ENCODE measurements at regions not wholly inside any gene's neighbourhood (a gene's known extent, or its start where the extent isn't known, plus 50 kb on each side); places are given as distances from the start of the nearest gene placed in this dataset.

DNA sequence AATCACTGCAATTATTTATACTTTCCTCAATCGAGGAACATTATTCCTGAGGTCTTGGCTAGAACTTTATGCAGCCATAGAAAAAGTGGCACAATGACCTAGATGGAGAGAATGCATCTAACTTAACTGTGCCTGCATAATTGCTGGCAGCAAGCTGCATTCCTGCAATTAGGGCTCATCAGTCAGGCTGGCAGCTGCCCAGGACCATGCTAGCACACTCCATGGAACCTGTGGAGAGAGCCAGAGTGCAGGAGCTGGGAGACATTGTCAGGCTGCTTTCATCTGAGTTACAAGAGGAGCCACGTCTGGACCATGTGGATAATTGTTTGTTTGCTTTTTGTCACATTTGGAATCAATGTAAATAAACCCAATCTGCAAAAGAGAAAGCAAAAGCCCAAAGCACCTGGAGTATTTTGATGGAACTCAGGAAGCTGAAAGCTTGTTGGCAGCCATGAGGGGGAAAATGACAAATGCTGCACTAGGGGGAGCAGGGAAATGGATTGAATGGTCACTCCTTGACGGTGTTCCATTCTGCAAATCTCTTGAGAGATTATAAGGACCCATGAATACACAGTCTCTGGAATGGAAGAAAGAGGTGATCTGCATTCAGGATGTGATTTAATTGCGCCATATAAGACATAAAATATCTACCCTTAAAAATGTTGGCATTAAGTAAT is 839.9 kb downstream of the MAT2B start:
- DNase-seq (ENCODE audit: low spot score) = no peak
- in situ Hi-C loops (cut with MboI; ENCODE audit: low pct_unique_long_range_greater_than_20kb, low sequenced_read_pairs, unreplicated experiment) = no loop called here
- TF ChIP-seq, protein P1, sequence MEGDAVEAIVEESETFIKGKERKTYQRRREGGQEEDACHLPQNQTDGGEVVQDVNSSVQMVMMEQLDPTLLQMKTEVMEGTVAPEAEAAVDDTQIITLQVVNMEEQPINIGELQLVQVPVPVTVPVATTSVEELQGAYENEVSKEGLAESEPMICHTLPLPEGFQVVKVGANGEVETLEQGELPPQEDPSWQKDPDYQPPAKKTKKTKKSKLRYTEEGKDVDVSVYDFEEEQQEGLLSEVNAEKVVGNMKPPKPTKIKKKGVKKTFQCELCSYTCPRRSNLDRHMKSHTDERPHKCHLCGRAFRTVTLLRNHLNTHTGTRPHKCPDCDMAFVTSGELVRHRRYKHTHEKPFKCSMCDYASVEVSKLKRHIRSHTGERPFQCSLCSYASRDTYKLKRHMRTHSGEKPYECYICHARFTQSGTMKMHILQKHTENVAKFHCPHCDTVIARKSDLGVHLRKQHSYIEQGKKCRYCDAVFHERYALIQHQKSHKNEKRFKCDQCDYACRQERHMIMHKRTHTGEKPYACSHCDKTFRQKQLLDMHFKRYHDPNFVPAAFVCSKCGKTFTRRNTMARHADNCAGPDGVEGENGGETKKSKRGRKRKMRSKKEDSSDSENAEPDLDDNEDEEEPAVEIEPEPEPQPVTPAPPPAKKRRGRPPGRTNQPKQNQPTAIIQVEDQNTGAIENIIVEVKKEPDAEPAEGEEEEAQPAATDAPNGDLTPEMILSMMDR (IDR thresholded peaks at IDR 0.05; ENCODE audit: extremely low read depth, insufficient read depth, missing control alignments) = no peak

- no peak for DNase-seq (ENCODE audit: low spot score)
- TF ChIP-seq, protein P1 (IDR thresholded peaks at IDR 0.05; ENCODE audit: extremely low read depth, insufficient read depth, missing control alignments) = no peak
- in situ Hi-C loops (cut with MboI; ENCODE audit: low pct_unique_long_range_greater_than_20kb, low sequenced_read_pairs, unreplicated experiment) = no loop called here
Measured at GRCh38 chr5:164345853-164346252, 840.4 kb downstream of the MAT2B start.

- in situ Hi-C loops (cut with MboI; ENCODE audit: low pct_unique_long_range_greater_than_20kb, low sequenced_read_pairs, unreplicated experiment) = no loop called here
- TF ChIP-seq, protein P1 (IDR thresholded peaks at IDR 0.05; ENCODE audit: extremely low read depth, insufficient read depth, missing control alignments) = no peak
- DNase-seq (ENCODE audit: low spot score) = no peak
Measured at GRCh38 chr5:164346785-164347630, 841.6 kb downstream of the MAT2B start.

DNA sequence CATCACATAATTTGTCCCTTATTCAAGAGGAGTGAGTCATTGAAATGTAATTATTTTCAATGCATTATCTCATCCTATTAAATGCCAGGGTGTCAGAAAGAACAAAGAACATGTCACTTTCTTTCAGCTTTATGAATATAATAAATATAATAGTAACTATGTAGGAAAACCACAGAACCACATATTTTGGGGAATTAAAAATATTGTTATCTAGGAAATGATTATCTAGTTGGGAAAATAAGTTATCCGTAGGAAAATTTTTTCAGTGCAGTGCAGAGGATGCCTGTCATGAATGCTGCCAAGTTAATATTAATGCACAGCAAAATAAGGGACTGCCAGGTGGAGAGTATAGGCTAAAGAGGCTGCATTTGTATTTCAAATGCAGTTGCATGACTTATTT is 844.8 kb downstream of the MAT2B start:
- TF ChIP-seq, protein P1 (IDR thresholded peaks at IDR 0.05; ENCODE audit: extremely low read depth, insufficient read depth, missing control alignments) = no peak
- no peak for DNase-seq (ENCODE audit: low spot score)
- in situ Hi-C loops (cut with MboI; ENCODE audit: low pct_unique_long_range_greater_than_20kb, low sequenced_read_pairs, unreplicated experiment) = no loop called here

DNA sequence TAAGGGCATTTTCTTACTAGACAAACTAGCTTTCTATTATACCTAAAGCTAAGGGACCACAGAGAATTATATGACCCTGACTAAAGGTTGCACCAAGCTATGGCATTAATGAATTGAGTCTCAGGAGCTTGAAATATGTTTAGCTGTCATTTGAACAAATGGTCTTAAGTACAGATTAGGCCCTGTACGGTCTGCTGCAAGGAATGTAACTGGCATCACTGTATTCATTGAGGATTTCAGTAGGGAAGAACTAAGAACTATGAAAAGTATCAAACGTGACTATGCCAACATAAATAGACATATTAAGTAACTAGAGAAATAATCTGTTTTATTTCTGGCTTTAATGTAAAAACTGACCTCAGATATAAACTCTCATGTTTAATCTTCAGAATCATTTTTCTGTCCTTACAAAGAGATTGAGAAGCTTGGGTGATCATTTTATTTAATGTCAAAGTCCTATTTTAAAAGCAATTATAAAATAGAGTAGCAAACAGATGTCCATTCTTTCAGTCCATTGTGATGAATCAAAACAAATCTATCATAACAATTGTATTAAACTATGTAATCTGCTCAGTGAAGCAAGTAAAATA is 845.9 kb downstream of the MAT2B start:
- no peak for DNase-seq (ENCODE audit: low spot score)
- in situ Hi-C loops (cut with MboI; ENCODE audit: low pct_unique_long_range_greater_than_20kb, low sequenced_read_pairs, unreplicated experiment) = no loop called here
- TF ChIP-seq, protein P1 (IDR thresholded peaks at IDR 0.05; ENCODE audit: extremely low read depth, insufficient read depth, missing control alignments) = no peak

GRCh38 chr5:164352695-164353094 is 847.3 kb downstream of the MAT2B start:
- TF ChIP-seq, protein P1 (IDR thresholded peaks at IDR 0.05; ENCODE audit: extremely low read depth, insufficient read depth, missing control alignments) = no peak
- in situ Hi-C loops (cut with MboI; ENCODE audit: low pct_unique_long_range_greater_than_20kb, low sequenced_read_pairs, unreplicated experiment) = no loop called here
- DNase-seq (ENCODE audit: low spot score) = no peak
